Kidney epithelial cell (primary cell): ENCODE measurements at regions not wholly inside any gene's neighbourhood (a gene's known extent, or its start where the extent isn't known, plus 50 kb on each side); places are given as distances from the start of the nearest gene placed in this dataset.

Experiments used
- DNase-seq: peaks from one replicate; pipeline ENCODE4 v3.0.0-alpha.2; 2010; ENCODE audit warnings: low read depth
- H3K27me3 ChIP-seq: 2 replicates; pipeline ENCODE4 v1.6.0; 2011; ENCODE audit warnings: low read length; ENCODE audit not compliant: control insufficient read depth, insufficient read depth
- H3K36me3 ChIP-seq: 2 replicates; pipeline ENCODE4 v1.5.1; 2011; ENCODE audit warnings: low read length; ENCODE audit not compliant: control insufficient read depth, insufficient read depth
- H3K4me3 ChIP-seq: 2 replicates; pipeline ENCODE4 v1.5.1; 2011; ENCODE audit warnings: low read depth, mild to moderate bottlenecking, control low read depth, low read length
- CTCF ChIP-seq: IDR thresholded peaks from 2 replicates; pipeline ENCODE4 v1.5.1; 2011; ENCODE audit warnings: mild to moderate bottlenecking, moderate library complexity, low read length, control low read depth, inconsistent platforms; ENCODE audit not compliant: insufficient read depth, poor library complexity, severe bottlenecking

- no peak for DNase-seq
- Histone ChIP-seq H3K27me3 (no peaks in the 10 kb centered on the region), H3K4me3 (no peak overlapping the region), H3K36me3 (no peaks in the 10 kb centered on the region)
- peak; percentile 87 for TF ChIP-seq CTCF
Measured at GRCh38 chr4:159446266-159446976, 343.5 kb downstream of the RAPGEF2 start.

DNA sequence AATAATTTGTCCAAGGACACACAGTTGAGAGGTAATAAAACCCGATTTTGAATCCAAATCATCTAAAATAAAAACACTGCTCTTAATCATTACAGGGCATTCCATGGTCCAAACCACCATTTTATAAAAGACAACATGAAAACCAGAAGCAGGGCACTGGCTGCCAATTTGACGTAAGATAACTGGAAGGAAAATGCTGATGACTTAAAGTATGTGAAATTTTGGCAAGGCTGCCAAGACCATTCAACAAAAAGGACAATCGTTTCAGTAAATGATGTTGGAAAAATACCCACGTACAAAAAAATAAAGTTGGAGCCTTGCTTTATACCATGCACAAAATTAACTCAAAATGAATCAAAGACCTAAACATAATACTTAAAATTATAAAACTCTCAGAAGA is 344.4 kb downstream of the RAPGEF2 start:
- TF ChIP-seq CTCF: no peak
- DNase-seq: no peak
- H3K36me3 ChIP-seq: no peaks in the 10 kb centered on the region
- no peaks in the 10 kb centered on the region for H3K27me3 ChIP-seq
- no peak overlapping the region for H3K4me3 ChIP-seq

GRCh38 chr4:159451006-159451405 is 348.1 kb downstream of the RAPGEF2 start:
- no peak for DNase-seq
- Histone ChIP-seq H3K36me3 (no peaks in the 10 kb centered on the region), H3K4me3 (no peak overlapping the region), H3K27me3 (no peaks in the 10 kb centered on the region)
- no peak for TF ChIP-seq CTCF

DNA sequence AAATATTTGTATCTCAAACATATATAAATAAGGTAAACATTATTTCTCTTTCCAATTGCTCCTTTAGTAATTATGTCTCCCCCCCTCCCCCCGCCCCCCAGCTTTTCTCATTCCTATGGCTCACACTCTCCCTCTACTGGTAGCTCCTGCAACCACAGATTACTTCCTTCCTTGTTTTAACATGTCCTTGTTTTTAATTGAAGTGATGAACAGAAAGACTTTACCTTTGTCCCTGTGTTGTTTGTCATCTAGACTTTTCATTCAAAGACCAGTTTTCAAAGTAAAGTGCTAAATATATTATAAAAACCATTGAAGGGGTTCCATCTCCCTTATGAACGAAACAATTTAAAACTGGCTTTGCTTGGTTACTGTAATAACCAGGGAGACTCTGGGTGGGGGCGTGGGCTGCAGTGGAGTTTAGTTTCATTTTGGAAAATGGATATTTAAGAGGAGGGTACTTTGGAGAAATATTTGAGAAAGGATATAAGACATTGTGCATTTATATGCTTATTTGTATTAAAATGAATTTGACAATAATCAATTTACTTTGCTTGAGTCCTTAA is 352.9 kb downstream of the RAPGEF2 start:
- Histone ChIP-seq H3K36me3 (no peaks in the 10 kb centered on the region), H3K4me3 (no peak overlapping the region), H3K27me3 (no peaks in the 10 kb centered on the region)
- peak; percentile 87 for TF ChIP-seq CTCF
- DNase-seq: no peak

- Histone ChIP-seq H3K27me3 (no peaks in the 10 kb centered on the region), H3K36me3 (no peaks in the 10 kb centered on the region), H3K4me3 (no peak overlapping the region)
- DNase-seq: no peak
- TF ChIP-seq CTCF: no peak
Measured at GRCh38 chr4:159460371-159460770, 357.5 kb downstream of the RAPGEF2 start.

DNA sequence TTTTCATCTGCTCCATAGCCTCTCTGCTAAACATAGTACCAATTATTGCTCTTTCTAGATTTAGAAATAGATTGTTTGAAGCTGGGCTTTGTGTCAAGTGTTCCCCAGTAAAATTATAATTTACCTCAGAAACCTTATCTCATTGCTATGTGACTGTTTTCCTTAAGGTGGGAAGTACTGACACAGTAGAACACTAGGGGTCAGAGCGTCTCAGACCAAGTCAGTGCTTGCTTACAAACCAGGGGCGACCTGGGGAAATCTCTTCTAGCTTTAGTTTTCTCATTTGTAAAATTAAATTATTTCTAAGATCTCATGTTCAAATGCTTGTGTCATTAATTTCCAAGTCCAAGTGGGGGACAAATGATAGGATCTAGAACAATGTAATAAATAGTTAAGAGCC is 360.4 kb downstream of the RAPGEF2 start:
- H3K4me3 ChIP-seq: no peak overlapping the region
- no peak for TF ChIP-seq CTCF
- DNase-seq: no peak
- H3K27me3 ChIP-seq: no peaks in the 10 kb centered on the region
- H3K36me3 ChIP-seq: no peaks in the 10 kb centered on the region
